NCI-H1930 (cell line): ENCODE measurements at regions not wholly inside any gene's neighbourhood (a gene's known extent, or its start where the extent isn't known, plus 50 kb on each side); places are given as distances from the start of the nearest gene placed in this dataset.

ENCODE experiments used
- DNase-seq, 2 experiments: peaks; one replicate each; lab custom pipeline; 2025; lab: John Stamatoyannopoulos, UW

GRCh38 chr1:239993366-239993765 is 98.3 kb upstream of the FMN2 start:
- no peak for DNase-seq

GRCh38 chr1:239995281-239995680 is 96.4 kb upstream of the FMN2 start:
- DNase-seq: no peak

GRCh38 chr1:239997160-239997514 is 94.5 kb upstream of the FMN2 start:
- no peak for DNase-seq

- DNase-seq: peak in 1 of 2 experiments; percentile 54
Measured at GRCh38 chr1:239997515-239998311, 94.0 kb upstream of the FMN2 start.

- no peak for DNase-seq
Measured at GRCh38 chr1:239998312-239998649, 93.4 kb upstream of the FMN2 start.

- DNase-seq: peak; percentile 53 to 56
Measured at GRCh38 chr1:239999170-239999569, 92.5 kb upstream of the FMN2 start.

GRCh38 chr1:240000634-240001033 is 91.0 kb upstream of the FMN2 start:
- no peak for DNase-seq

GRCh38 chr1:240001177-240001740 is 90.4 kb upstream of the FMN2 start:
- DNase-seq: no peak

- DNase-seq: no peak
Measured at GRCh38 chr1:240004086-240004749, 87.5 kb upstream of the FMN2 start.

GRCh38 chr1:240005997-240006650 is 85.6 kb upstream of the FMN2 start:
- DNase-seq: no peak

- DNase-seq: no peak
Measured at GRCh38 chr1:240008298-240008697, 83.4 kb upstream of the FMN2 start.

- no peak for DNase-seq
Measured at GRCh38 chr1:240014051-240014450, 77.6 kb upstream of the FMN2 start.

GRCh38 chr1:240018617-240019016 is 73.1 kb upstream of the FMN2 start:
- DNase-seq: no peak

GRCh38 chr1:240019524-240019923 is 72.2 kb upstream of the FMN2 start:
- no peak for DNase-seq

- DNase-seq: no peak
Measured at GRCh38 chr1:240020871-240021270, 70.8 kb upstream of the FMN2 start.

- DNase-seq: no peak
Measured at GRCh38 chr1:240021709-240022108, 70.0 kb upstream of the FMN2 start.

GRCh38 chr1:240027059-240027462 is 64.6 kb upstream of the FMN2 start:
- DNase-seq: peak; percentile 19 to 22

GRCh38 chr1:240029418-240029817 is 62.3 kb upstream of the FMN2 start:
- DNase-seq: no peak

GRCh38 chr1:240030236-240030635 is 61.4 kb upstream of the FMN2 start:
- no peak for DNase-seq

GRCh38 chr1:240031009-240031408 is 60.7 kb upstream of the FMN2 start:
- no peak for DNase-seq

GRCh38 chr1:240031414-240031813 is 60.3 kb upstream of the FMN2 start:
- DNase-seq: no peak

- DNase-seq: no peak
Measured at GRCh38 chr1:240033406-240033805, 58.3 kb upstream of the FMN2 start.

- no peak for DNase-seq
Measured at GRCh38 chr1:240036526-240036925, 55.2 kb upstream of the FMN2 start.
